ENCODE measurements at regions not wholly inside any gene's neighbourhood (a gene's known extent, or its start where the extent isn't known, plus 50 kb on each side); places are given as distances from the start of the nearest gene placed in this dataset.
"Not testable (repeated sequence)": the region's sequence is repeated elsewhere in the genome, so short reads cannot be mapped to it uniquely, and the experiment has no call there.

DNA sequence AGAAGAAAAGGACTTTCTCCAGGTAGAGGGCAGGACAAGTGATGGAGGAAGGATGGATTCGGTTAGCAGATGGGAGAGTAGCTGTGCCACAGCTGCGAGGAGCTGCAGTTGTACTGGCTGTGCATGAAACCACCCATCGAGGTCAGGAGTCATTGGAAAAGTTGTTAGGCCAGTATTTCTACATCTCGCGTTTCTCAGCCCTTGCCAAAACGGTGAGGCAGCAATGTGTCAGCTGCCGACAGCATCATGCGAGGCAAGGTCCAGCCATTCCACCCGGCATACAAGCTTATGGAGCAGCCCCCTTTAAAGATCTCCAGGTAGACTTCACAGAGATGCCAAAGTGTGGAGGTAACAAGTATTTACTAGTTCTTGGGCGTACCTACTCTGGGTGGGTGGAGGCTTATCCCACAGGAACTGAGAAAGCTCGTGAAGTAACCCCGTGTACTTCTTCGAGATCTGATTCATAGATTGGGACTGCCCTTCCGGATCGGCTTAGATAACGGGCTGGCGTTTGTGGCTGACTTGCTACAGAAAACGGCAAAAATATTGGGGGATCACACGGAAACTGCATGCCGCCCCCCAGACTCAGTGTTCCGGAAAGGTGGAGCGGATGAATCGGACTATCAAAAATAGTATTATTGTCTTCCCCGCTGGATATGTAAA, 105.0 kb upstream of the HMX1 start:
- not testable (repeated sequence) for DNase-seq (ENCODE audit: low read depth in 1 of 2, low spot score in 1 of 2)

DNA sequence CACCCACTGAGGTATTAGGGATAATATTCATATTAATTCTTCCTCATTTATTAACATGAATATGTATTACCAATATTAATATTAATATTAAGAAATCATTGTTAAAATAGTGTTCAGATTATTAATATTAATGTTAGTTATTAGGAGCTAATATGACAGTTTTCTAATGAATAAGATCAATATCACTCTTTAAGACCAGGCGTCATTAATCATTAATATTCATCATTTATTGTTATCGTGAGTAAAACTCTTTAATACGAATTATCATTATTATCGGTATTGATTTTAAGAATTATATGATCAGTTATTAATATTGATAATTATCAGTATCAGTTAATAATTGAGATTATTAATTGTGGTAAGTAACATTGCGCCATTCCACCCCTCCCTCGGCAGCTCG, 101.0 kb upstream of the HMX1 start:
- not testable (repeated sequence) for DNase-seq (ENCODE audit: low read depth in 1 of 2, low spot score in 1 of 2)

DNA sequence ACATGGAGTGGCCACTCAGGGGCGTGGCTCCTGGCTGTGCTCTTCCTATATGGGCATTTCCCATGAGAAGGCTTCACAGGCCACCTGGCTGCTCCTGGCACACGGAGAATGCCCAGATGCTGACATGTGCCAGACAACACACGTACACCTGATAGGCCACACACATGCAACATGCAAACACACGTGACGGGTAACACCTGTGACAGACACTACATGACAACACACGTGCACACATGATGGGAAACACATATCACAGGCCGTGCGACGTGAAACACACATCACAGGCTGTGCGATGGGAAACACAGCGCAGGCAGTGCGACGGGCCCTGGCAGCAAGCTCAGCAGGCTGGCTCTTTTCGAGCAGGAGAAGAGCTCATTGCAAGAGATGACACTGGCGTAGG, 94.3 kb upstream of the HMX1 start:
- DNase-seq (ENCODE audit: low read depth in 1 of 2, low spot score in 1 of 2): not testable (repeated sequence)

DNA sequence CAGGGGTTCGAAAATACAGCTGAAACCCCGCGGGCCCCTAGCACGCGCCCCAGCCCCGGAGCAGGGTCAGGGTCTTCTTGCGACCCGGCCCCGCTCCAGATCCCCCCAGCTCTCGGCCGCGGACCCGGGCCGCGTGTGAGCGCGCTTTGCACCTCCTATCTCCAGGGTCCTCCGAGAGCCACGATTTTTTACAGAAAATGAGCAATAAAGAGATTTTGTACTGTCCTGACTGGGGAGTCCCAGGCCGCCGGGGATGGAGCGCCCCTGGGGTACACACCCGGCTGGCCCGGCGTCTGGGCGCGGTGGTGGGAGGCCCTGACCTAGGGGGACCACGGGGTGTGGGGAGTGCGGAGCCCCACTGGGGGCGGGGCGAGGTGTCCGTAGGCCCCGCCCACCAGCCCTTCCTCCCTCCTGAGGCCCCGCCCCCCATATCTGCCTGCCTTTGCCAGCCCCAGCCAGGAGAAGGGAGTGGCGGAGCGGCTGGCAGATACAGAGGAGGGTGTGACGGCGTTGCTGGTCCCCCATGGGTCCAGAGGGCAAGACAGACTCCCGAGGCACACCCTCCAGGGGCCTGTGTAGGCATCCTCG, 92.7 kb upstream of the HMX1 start:
- not testable (repeated sequence) for DNase-seq (ENCODE audit: low read depth in 1 of 2, low spot score in 1 of 2)

DNA sequence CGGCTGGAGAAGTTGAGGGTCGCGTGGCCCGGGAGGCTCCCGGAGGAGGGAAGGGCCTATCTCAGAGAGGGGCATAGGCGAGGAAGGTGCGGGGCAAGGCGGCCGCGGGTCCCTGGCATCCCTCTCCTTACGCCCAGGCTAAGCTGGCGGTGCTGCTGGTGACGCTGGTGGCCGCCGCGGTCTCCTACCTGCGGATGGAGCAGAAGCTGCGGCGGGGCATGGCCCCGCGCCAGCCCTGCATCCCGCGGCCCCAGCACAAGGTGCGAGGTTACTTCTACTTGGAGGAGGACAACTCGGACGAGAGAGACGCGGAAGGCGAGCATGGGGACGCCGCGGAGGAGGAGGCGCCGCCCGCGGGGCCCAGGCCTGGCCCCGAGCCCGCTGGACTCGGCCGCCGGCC, 91.9 kb upstream of the HMX1 start:
- not testable (repeated sequence) for DNase-seq (ENCODE audit: low read depth in 1 of 2, low spot score in 1 of 2)

DNA sequence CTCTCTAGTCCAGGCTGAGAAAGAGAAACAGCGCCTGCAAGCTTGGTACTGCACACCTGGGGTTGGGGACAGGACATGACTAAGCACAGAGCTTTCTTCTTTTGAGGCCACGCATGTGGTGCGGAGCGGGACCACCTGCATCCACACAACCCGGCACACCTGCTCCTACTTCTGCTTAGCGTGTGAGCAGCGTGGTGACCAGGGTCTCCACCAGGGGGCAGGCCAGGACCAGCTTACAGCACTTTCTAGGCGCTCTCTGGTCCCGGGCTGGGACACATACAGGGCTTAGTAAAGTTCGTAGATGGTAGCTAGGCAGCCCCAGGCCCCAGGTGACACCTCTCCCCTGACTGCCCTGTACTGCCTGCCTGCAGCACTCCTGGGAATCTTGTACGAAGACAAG, 89.7 kb upstream of the HMX1 start:
- DNase-seq (ENCODE audit: low read depth in 1 of 2, low spot score in 1 of 2): not testable (repeated sequence)

DNA sequence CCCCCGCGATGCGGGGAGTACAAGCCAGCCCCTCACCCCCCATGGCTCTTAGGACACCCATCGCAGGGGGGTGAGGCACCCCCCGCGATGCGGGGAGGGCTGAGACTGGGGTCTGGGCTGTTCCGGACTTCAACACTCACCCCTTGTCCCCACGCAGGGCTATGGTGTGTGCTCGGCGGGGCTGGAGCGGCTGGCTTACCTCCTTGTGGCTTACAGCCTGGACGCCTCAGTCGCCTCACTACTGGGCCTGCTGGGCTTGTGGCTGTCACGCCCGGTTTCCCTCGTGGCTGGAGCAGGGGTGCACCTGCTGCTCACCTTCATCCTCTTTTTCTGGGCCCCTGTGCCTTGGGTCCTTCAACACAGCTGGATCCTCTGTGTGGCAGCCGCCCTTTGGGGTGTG, 87.8 kb upstream of the HMX1 start:
- not testable (repeated sequence) for DNase-seq (ENCODE audit: low read depth in 1 of 2, low spot score in 1 of 2)

DNA sequence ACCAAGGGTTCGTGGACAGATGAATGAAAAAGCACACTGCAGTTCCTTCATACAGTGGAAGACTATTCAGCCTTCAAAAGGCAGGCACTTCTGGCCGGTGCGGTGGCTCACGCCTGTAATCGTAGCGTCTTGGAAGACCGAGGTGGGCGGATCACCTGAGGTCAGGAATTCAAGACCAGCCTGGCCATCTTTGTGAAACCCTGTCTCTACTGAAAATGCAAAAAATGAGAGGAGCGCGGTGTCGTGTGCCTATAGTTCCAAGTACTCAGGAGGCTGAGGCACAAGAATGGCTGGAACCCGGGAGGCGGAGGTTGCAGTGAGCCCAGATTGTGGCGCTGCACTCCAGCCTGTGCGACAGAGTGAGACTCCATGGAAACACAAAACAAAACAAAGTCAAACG, 82.4 kb upstream of the HMX1 start:
- not testable (repeated sequence) for DNase-seq (ENCODE audit: low read depth in 1 of 2, low spot score in 1 of 2)

DNA sequence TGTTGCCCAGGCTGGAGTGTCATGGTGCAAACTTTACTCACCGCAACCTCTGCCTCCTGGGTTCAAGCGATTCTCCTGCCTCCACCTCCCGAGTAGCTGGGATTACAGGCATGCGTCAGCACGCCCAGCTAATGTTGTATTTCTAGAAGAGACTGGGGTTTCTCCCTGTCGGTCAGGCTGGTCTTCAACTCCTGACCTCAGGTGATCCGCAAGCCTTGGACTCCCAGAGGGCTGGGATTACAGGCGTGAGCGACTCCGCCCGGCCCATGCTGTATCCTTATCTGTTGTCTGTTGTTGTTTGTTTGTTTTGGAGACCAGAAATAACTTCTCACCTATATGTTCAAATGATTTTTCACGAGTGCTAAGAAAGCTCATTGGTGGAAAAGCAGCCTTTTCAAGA, 81.2 kb upstream of the HMX1 start:
- DNase-seq (ENCODE audit: low read depth in 1 of 2, low spot score in 1 of 2): not testable (repeated sequence)

DNA sequence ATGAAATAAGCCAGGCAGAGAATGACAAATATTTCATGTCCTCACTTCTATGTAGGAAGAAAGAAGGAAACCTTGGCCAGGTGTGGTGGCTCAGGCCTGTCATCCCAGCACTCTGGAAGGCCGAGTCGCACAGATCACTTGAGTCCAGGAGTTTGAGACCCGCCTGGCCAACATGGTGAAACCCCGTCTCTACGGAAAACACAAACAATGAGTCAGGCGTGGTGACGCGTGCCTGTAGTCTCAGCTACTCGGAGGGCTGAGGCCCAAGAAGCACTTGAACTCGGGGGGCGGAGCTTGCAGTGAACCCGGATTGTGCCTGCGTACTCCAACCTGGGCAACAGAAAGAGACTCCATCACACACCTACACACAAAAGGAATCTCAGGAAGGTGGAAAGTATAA, 80.5 kb upstream of the HMX1 start:
- not testable (repeated sequence) for DNase-seq (ENCODE audit: low read depth in 1 of 2, low spot score in 1 of 2)

DNA sequence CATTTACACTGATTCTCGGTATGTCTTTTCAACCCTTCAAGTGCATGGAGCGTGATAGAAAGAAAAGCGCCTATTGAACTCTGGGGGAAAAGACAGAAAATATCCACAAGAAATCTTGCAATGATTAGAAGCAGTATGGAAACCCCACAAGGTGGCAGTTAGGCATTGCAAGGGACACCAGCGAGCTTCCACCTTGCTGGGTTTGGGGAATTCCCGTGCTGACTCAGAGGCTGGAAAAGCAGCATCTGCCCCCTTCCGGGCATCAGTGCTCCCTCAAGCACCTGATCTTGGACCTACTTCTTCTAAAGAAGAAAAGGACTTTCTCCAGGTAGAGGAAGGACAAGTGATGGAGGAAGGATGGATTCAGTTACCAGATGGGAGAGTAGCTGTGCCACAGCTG, 73.9 kb upstream of the HMX1 start:
- not testable (repeated sequence) for DNase-seq (ENCODE audit: low read depth in 1 of 2, low spot score in 1 of 2)

DNA sequence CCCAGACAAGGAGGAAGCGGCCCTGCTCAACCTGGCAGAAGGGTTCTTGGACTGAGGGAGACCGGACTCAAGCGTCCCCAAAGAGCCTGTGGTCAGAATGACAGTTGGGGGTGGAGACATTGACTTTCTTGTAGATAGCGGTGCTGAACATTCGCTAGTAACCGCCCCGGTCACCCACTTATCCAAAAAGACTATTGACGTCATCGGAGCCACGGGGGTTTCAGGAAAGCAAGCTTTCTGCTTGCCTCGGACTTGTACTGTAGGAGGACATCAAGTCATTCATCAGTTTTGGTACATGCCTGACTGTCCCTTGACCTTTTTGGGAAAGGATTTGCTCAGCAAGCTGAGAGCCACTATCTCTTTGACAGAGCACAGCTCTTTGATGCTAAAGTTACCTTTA, 71.7 kb upstream of the HMX1 start:
- not testable (repeated sequence) for DNase-seq (ENCODE audit: low read depth in 1 of 2, low spot score in 1 of 2)

DNA sequence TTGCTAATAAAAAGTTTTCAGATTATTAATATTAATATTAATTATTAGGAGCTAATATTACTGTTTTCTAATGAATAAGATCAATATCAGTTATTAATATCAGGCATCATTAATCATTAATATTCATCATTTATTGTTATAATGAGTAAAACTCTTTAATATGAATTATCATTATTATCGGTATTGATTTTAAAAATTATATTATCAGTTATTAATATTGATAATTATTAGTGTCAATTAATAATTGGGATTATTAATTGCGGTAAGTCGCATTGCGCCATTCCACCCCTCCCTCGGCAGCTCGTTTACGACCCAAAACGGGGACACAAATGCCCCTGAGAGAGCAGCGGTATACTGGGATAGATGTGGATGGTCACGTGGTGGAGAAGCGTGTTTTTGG, 70.4 kb upstream of the HMX1 start:
- DNase-seq (ENCODE audit: low read depth in 1 of 2, low spot score in 1 of 2): not testable (repeated sequence)

DNA sequence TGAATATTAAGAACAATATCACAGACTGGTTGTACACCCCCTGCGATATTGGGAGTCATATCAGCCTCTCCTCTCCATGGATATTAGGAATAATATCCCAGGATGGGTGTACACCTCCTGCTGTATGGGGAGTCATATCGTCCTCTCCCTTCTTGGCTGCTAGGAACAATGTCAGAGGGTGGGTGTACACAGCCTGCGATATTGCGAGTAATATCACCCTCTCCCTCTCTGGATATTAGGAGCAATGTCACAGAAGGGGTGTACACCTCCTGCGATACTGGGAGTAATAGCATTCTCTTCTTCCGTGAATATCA, 69.8 kb upstream of the HMX1 start:
- DNase-seq (ENCODE audit: low read depth in 1 of 2, low spot score in 1 of 2): not testable (repeated sequence)

DNA sequence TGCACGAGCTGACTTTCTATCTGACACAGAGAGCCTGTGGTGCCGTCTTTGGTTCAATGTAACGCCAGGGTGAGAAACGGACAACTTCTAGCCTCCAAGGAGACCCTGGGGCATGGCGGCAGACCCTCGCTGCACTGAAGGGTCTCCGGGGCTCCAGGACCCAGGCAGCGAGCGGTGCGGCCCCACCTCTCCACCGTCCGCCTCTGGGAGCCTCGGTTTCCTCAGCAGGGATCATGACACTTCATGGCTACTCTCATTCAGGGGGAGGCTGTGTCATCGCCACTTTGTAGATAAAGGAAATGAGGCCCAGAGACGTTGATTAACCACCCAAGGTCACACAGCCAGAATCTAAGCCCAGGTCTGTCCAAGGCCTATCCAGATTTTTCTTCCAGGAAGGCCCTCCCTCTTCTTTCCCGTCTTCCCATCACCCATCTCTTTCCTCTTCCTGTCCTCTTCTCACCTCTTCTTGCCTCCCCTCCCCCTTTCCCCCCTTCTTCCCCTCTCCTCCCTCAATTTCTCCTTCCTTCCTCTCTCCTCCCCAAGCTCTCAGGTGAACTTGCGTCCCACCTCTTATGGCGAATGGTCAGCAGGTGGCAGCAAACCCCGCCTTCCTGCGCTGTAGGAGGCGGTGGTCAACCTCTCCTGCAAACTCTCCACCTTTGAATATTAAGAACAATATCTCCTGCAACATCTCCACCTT, 69.3 kb upstream of the HMX1 start:
- DNase-seq (ENCODE audit: low read depth in 1 of 2, low spot score in 1 of 2): no peak

DNA sequence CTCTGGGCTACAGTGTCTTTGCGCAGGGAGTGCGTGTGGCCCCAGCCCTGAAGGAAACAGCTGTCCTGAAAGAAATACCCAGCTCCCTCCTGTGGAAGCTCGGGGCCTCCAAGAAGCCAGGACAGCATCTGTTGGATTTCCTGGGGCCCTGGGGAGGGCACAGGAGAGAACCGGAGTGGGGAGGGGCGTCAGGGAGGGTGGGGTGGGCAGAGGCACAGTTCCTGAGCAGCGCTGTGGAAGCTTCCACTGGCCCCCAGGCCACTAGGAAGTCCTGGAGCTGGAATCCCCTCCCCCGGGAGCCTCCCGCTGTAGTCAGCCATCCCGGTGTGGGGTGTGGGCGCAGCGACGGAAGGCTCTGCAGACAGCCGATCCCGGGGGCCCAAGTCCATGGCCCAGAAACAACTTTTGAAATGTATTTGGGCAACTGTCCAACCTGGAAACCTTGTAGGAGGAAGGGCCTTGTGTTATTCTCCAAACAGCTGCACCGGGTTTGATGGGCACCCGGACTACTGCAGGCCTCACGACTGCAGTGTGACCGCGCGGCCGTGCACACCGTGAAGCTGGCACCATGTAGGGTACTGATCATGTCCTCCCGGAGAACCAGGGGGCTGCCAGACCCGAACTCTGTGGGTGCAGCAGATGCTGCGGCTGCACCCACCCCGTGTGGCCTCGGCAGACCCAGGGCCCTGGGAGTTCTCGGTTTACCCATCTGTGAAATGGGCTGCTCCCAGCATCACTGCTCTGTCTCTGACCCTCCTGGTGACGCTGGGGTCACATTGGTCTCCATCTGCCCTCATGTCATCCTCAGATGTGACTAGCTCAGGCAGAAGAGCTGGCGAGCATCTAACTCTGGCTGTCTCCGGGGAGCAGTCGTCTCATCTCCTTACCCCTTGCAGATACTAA, 68.5 kb upstream of the HMX1 start:
- no peak for DNase-seq (ENCODE audit: low read depth in 1 of 2, low spot score in 1 of 2)

DNA sequence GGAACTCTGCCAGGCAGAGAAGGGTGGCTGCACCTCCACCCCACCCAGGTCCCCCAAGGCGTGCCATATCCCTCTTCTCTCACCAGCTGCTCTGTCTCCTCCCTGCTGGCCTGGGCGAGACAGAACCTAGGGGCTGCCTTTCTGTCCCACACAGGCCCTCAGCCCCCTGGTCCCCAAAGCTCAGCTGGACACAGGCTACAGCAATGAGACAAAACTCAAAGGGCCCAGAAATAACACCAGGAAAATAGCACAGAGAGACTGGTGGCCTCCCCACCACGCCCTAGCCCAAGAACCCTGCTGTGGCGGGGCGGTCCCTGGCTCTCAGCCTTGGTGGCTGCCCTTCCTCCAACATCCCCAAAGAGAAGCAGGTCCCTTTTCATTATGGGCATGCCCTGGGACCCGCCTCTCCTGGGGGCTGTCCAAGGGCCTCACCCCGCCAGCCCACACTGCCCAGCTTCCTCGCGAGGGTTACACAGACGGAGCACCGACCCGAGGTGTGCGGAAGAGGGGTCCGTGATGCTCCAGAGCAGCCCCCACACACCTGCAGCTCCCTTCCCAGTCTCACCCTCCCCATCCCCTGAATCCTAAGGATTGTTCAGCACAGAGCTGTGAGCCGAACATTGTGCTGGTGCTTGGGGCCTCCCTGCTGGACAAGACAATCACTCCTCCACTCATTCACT, 67.7 kb upstream of the HMX1 start:
- DNase-seq (ENCODE audit: low read depth in 1 of 2, low spot score in 1 of 2): no peak

DNA sequence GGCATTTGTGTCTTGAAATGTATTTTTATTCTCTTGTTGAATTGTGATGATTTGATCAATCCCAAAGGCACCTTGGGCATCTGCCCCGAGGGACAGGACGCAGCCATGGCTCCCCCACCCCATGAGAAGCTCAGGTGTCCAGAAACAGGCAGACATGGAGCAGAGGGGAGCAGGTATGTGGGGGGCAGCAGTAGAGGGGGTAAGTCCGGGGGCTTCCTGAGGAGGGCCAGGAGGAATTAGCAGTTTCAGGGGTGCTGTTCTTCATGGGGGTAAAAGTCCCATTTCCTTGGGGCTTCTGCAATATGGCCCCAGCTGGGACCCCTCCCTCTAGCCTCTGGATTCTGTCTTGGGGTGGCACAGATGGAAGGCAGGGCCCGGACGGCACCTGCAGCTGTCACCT, 67.0 kb upstream of the HMX1 start:
- DNase-seq (ENCODE audit: low read depth in 1 of 2, low spot score in 1 of 2): no peak

DNA sequence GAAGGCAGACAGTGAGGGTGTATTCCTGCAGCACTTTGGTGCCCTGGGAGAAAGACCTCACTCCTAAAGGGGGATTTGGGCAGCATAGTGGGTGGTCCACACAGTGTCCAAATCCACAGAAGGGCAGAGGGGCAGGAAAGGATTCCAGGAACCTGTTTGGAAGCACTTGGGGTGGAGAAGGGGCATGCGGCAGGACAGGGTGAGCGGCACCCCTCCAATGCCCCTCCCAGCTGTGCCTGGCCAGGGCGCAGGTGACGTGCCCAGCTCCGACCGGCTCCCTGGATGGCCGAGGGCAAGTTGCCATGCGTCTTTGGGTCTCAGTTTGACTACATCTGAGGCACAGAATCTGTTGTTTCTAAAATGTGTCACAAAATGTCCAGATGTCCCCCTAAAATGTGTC, 66.5 kb upstream of the HMX1 start:
- DNase-seq (ENCODE audit: low read depth in 1 of 2, low spot score in 1 of 2): no peak

DNA sequence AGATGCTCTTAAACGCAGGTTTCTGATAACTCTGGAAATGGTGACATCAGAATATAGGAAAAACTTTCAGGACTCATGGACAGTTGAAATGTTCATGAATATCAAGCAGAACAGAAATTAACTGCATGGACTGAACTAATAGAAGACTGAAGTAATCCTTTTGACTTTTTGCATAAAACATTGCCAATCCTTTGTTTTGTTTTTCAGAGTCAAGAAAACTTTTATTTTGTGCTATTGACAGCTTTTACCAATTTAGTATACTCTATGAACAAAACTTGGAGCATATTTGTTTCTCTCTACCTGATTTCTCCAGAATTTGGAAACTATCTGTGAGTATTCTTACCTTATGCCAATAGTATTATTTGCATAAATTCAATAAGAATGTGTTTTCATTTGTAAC, 61.2 kb upstream of the HMX1 start:
- DNase-seq (ENCODE audit: low read depth in 1 of 2, low spot score in 1 of 2): no peak

DNA sequence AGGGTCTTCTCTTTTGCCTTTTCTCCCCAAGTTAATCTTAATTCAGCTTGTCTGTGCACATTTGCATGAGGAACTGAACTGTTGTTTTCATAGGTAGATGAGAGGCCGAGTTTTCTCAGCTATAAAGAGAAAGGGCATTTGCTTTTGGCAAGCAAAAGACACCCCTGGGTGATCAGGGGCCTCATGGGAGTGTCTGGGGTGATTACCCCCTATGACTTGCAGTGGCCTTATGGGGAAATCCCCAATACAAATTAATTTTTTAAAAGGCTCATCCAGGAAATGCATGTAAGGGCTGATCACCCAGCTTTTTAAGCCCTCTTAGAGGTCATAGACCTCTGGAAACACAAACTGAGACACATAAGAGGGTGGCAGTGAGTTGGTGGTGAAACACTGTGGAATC, 56.4 kb upstream of the HMX1 start:
- DNase-seq (ENCODE audit: low read depth in 1 of 2, low spot score in 1 of 2): no peak

All from activated T-helper 1 cell treated with anti-CD3 and anti-CD28 coated beads, Interleukin-2, amount 50 U/mL, for 16 hours (primary cell).